ENCODE measurements at regions not wholly inside any gene's neighbourhood (a gene's known extent, or its start where the extent isn't known, plus 50 kb on each side); places are given as distances from the start of the nearest gene placed in this dataset.

- Histone ChIP-seq H3K4me3 (no peak overlapping the region), H3K36me3 (no peaks in the 10 kb centered on the region), H3K27ac (no peak overlapping the region), H3K27me3 (no peaks in the 10 kb centered on the region), H3K9me3 (ENCODE audit: low read depth) (no peaks in the 10 kb centered on the region), H3K4me1 (ENCODE audit: low read depth) (no peaks in the 10 kb centered on the region)
- no peak for DNase-seq (ENCODE audit: low read depth in 1 of 2, low spot score in 1 of 2)
- TF ChIP-seq, protein P1, sequence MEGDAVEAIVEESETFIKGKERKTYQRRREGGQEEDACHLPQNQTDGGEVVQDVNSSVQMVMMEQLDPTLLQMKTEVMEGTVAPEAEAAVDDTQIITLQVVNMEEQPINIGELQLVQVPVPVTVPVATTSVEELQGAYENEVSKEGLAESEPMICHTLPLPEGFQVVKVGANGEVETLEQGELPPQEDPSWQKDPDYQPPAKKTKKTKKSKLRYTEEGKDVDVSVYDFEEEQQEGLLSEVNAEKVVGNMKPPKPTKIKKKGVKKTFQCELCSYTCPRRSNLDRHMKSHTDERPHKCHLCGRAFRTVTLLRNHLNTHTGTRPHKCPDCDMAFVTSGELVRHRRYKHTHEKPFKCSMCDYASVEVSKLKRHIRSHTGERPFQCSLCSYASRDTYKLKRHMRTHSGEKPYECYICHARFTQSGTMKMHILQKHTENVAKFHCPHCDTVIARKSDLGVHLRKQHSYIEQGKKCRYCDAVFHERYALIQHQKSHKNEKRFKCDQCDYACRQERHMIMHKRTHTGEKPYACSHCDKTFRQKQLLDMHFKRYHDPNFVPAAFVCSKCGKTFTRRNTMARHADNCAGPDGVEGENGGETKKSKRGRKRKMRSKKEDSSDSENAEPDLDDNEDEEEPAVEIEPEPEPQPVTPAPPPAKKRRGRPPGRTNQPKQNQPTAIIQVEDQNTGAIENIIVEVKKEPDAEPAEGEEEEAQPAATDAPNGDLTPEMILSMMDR (IDR thresholded peaks at IDR 0.05; ENCODE audit: low read depth, low read length): no peak
Measured at GRCh38 chr22:48351376-48352085, 1476.1 kb downstream of the BRD1 start.

DNA sequence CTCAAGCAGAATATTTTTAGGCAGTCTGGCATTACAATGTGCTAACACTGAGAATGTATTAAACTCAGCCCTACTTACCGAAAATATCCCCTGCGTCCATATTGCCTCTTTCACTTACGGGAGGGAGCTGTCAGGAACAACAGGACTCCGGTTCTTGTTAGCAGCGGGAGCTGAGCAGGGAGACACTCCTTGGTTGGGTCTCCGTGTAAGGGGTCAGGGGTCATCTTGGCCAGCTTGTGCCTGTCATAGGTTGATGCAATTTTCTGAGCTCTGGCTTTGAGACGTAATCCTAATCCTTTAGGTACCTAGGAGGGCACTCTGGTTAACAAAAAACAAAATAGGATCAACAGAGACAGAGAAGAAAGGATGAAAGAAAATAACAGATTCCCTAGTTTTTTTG lies 1477.2 kb downstream of the BRD1 start:
- DNase-seq (ENCODE audit: low read depth in 1 of 2, low spot score in 1 of 2): no peak
- TF ChIP-seq, protein P1 (IDR thresholded peaks at IDR 0.05; ENCODE audit: low read depth, low read length): no peak

DNA sequence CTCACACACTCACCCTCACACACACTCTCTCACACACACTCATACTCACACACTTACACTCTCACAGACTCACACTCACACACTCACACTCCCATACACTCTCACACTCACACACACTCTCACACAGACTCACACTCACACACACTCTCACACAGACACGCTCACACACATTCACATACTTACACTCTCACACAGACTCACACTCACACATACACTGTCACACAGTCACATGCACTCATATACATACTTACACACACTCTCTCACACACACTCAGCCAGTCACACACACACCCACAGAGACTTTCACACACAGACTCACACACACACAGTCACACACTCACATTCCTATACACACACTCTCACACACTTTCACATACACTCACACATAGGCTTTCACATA lies 1478.8 kb downstream of the BRD1 start:
- H3K27me3 ChIP-seq: no peaks in the 10 kb centered on the region
- no peaks in the 10 kb centered on the region for H3K4me1 ChIP-seq (ENCODE audit: low read depth)
- DNase-seq (ENCODE audit: low read depth in 1 of 2, low spot score in 1 of 2): no peak
- TF ChIP-seq, protein P1 (IDR thresholded peaks at IDR 0.05; ENCODE audit: low read depth, low read length): no peak
- H3K9me3 ChIP-seq (ENCODE audit: low read depth): no peaks in the 10 kb centered on the region
- no peak overlapping the region for H3K4me3 ChIP-seq
- H3K36me3 ChIP-seq: no peaks in the 10 kb centered on the region
- H3K27ac ChIP-seq: no peak overlapping the region

More for the DNA sequence above, 1477.2 kb downstream of the BRD1 start:
- no peak overlapping the region for H3K4me3 ChIP-seq
- no peaks in the 10 kb centered on the region for H3K4me1 ChIP-seq (ENCODE audit: low read depth)
- H3K9me3 ChIP-seq (ENCODE audit: low read depth): no peaks in the 10 kb centered on the region
- H3K27ac ChIP-seq: no peak overlapping the region
- H3K36me3 ChIP-seq: no peaks in the 10 kb centered on the region
- no peaks in the 10 kb centered on the region for H3K27me3 ChIP-seq

GRCh38 chr22:48347311-48347710 lies 1480.4 kb downstream of the BRD1 start:
- Histone ChIP-seq H3K9me3 (ENCODE audit: low read depth) (no peaks in the 10 kb centered on the region), H3K27ac (no peak overlapping the region), H3K36me3 (no peaks in the 10 kb centered on the region), H3K4me1 (ENCODE audit: low read depth) (no peaks in the 10 kb centered on the region), H3K4me3 (no peak overlapping the region), H3K27me3 (no peaks in the 10 kb centered on the region)
- TF ChIP-seq, protein P1 (IDR thresholded peaks at IDR 0.05; ENCODE audit: low read depth, low read length): no peak
- no peak for DNase-seq (ENCODE audit: low read depth in 1 of 2, low spot score in 1 of 2)

GRCh38 chr22:48346911-48347310 lies 1480.8 kb downstream of the BRD1 start:
- no peaks in the 10 kb centered on the region for H3K27me3 ChIP-seq
- H3K27ac ChIP-seq: no peak overlapping the region
- H3K9me3 ChIP-seq (ENCODE audit: low read depth): no peaks in the 10 kb centered on the region
- DNase-seq (ENCODE audit: low read depth in 1 of 2, low spot score in 1 of 2): no peak
- TF ChIP-seq, protein P1 (IDR thresholded peaks at IDR 0.05; ENCODE audit: low read depth, low read length): no peak
- H3K4me1 ChIP-seq (ENCODE audit: low read depth): no peaks in the 10 kb centered on the region
- no peaks in the 10 kb centered on the region for H3K36me3 ChIP-seq
- H3K4me3 ChIP-seq: no peak overlapping the region
